Upper lobe of right lung (tissue), 1 donor: ENCODE measurements at regions not wholly inside any gene's neighbourhood (a gene's known extent, or its start where the extent isn't known, plus 50 kb on each side); places are given as distances from the start of the nearest gene placed in this dataset.

Source experiments
- ATAC-seq: fragments of 200-7000 bp; cut with Tn5 transposase; one replicate; pipeline ENCODE4 v1.9.1; 2020; ENCODE audit warnings: mild to moderate bottlenecking, moderate library complexity
- DNase-seq: peaks from one replicate; pipeline ENCODE4 v3.0.0-alpha.2; 2020
- H3K27ac ChIP-seq: fragments of 200-600 bp; one replicate; pipeline ENCODE4 v1.8.0; 2022
- H3K27me3 ChIP-seq: fragments of 200-600 bp; one replicate; pipeline ENCODE4 v1.8.0; 2022; ENCODE audit warnings: mild to moderate bottlenecking
- H3K36me3 ChIP-seq: fragments of 200-600 bp; one replicate; pipeline ENCODE4 v1.8.0; 2022
- H3K4me1 ChIP-seq: fragments of 200-600 bp; one replicate; pipeline ENCODE4 v1.8.0; 2022
- H3K4me3 ChIP-seq: fragments of 200-600 bp; one replicate; pipeline ENCODE4 v1.8.0; 2022; ENCODE audit warnings: mild to moderate bottlenecking
- H3K9me3 ChIP-seq: fragments of 200-600 bp; one replicate; pipeline ENCODE4 v1.8.0; 2022
- CTCF ChIP-seq: fragments of 200-600 bp; IDR thresholded peaks from one replicate; pipeline ENCODE4 v1.8.0; 2022; ENCODE audit warnings: antibody characterized with exemption
- intact Hi-C: fragments of 100-400 bp; cut with DNase I; formaldehyde crosslinking; loops from one replicate; pipeline ENCODE4 v1.11.0; 2022
- donor health status: DM: no; HTN: yes; CAD: no; lungs with severe emphysema.

GRCh38 chr3:6097556-6097955 is 763.4 kb upstream of the GRM7 start:
- ATAC-seq = no peak
- no peaks in the 10 kb centered on the region for H3K36me3 ChIP-seq
- H3K27me3 ChIP-seq = no peaks in the 10 kb centered on the region
- no peak for DNase-seq
- H3K9me3 ChIP-seq = no peaks in the 10 kb centered on the region
- intact Hi-C loops = no loop called here
- no peak overlapping the region for H3K27ac ChIP-seq
- no peak overlapping the region for H3K4me3 ChIP-seq
- no peak for TF ChIP-seq CTCF
- no peaks in the 10 kb centered on the region for H3K4me1 ChIP-seq

- Histone ChIP-seq H3K36me3 (no peaks in the 10 kb centered on the region), H3K4me1 (no peaks in the 10 kb centered on the region), H3K27ac (no peak overlapping the region), H3K4me3 (no peak overlapping the region), H3K9me3 (no peaks in the 10 kb centered on the region), H3K27me3 (no peaks in the 10 kb centered on the region)
- no peak for ATAC-seq
- TF ChIP-seq CTCF = no peak
- no peak for DNase-seq
- intact Hi-C loops = no loop called here
Observed at GRCh38 chr3:6098516-6099157, 762.3 kb upstream of the GRM7 start.

GRCh38 chr3:6099458-6100075 is 761.3 kb upstream of the GRM7 start:
- ATAC-seq (no peak), DNase-seq (no peak)

GRCh38 chr3:6105187-6105586 is 755.7 kb upstream of the GRM7 start:
- no peak overlapping the region for H3K4me3 ChIP-seq
- H3K27me3 ChIP-seq = no peaks in the 10 kb centered on the region
- no peak for TF ChIP-seq CTCF
- ATAC-seq (no peak), DNase-seq (no peak)
- no peaks in the 10 kb centered on the region for H3K36me3 ChIP-seq
- no peak overlapping the region for H3K27ac ChIP-seq
- H3K9me3 ChIP-seq = no peaks in the 10 kb centered on the region
- intact Hi-C loops = no loop called here
- H3K4me1 ChIP-seq = no peaks in the 10 kb centered on the region

More at GRCh38 chr3:6099458-6100075, 761.3 kb upstream of the GRM7 start:
- H3K36me3 ChIP-seq = no peaks in the 10 kb centered on the region
- H3K27ac ChIP-seq = no peak overlapping the region
- no peak for TF ChIP-seq CTCF
- H3K27me3 ChIP-seq = no peaks in the 10 kb centered on the region
- no peaks in the 10 kb centered on the region for H3K9me3 ChIP-seq
- intact Hi-C loops = no loop called here
- no peaks in the 10 kb centered on the region for H3K4me1 ChIP-seq
- no peak overlapping the region for H3K4me3 ChIP-seq

- Histone ChIP-seq H3K4me3 (no peak overlapping the region), H3K9me3 (no peaks in the 10 kb centered on the region), H3K36me3 (no peaks in the 10 kb centered on the region), H3K27ac (no peak overlapping the region), H3K4me1 (no peaks in the 10 kb centered on the region), H3K27me3 (no peaks in the 10 kb centered on the region)
- no peak for DNase-seq
- no peak for ATAC-seq
- intact Hi-C loops = no loop called here
- TF ChIP-seq CTCF = no peak
Observed at GRCh38 chr3:6108957-6109356, 752.0 kb upstream of the GRM7 start.
